Fibroblast of lung (primary cell): ENCODE measurements at regions not wholly inside any gene's neighbourhood (a gene's known extent, or its start where the extent isn't known, plus 50 kb on each side); places are given as distances from the start of the nearest gene placed in this dataset.

Experiments
- EZH2 ChIP-seq: IDR thresholded peaks from 2 replicates; pipeline ENCODE4 v1.5.1; 2012; ENCODE audit warnings: low read length, control low read depth, mild to moderate bottlenecking; ENCODE audit errors: missing control alignments
- TF ChIP-seq, protein P1 (sequence below), 2 donors: IDR thresholded peaks in 1 of 2; conservative IDR thresholded peaks in 1 of 2; 1 replicate in 1 of 2; 2 replicates in 1 of 2; pipeline ENCODE4 v1.5.1; 2011 to 2012; ENCODE audit warnings: low read length in 2 of 2, control low read depth in 1 of 2, inconsistent platforms in 1 of 2, low read depth in 1 of 2, mild to moderate bottlenecking in 1 of 2

DNA sequence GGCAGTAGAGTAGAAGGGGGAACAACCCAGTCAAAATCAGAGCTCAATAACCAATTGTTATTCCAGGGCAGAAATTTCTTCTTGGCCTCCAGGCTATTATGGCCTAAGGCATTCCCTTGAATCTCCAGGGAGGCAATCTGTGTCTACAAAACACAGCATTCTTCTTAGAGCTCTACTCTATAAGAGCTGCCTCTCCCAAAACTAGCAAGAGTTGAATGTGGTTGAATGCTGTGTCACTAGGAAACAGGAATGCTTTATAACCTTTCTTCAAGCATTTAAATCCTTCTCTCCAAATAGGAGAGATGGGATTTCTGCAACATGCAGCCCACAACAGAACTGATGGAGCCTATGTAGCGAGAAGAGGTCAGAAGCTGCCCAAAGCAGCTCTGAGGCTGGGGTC is 97.1 kb upstream of the APC start:
- TF ChIP-seq, protein P1, sequence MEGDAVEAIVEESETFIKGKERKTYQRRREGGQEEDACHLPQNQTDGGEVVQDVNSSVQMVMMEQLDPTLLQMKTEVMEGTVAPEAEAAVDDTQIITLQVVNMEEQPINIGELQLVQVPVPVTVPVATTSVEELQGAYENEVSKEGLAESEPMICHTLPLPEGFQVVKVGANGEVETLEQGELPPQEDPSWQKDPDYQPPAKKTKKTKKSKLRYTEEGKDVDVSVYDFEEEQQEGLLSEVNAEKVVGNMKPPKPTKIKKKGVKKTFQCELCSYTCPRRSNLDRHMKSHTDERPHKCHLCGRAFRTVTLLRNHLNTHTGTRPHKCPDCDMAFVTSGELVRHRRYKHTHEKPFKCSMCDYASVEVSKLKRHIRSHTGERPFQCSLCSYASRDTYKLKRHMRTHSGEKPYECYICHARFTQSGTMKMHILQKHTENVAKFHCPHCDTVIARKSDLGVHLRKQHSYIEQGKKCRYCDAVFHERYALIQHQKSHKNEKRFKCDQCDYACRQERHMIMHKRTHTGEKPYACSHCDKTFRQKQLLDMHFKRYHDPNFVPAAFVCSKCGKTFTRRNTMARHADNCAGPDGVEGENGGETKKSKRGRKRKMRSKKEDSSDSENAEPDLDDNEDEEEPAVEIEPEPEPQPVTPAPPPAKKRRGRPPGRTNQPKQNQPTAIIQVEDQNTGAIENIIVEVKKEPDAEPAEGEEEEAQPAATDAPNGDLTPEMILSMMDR (conservative IDR thresholded peaks at IDR 0.05 in 1 of 2, IDR thresholded peaks at IDR 0.05 in 1 of 2; ENCODE audit: low read depth in 1 of 2, low read length in 2 of 2) = no peak
- no peak for TF ChIP-seq EZH2
